GM19239 (cell line): ENCODE measurements at regions not wholly inside any gene's neighbourhood (a gene's known extent, or its start where the extent isn't known, plus 50 kb on each side); places are given as distances from the start of the nearest gene placed in this dataset.

Experiments used
- DNase-seq: peaks from one replicate; pipeline ENCODE4 v3.0.0; 2011; ENCODE audit warnings: low spot score; ENCODE audit not compliant: insufficient read length
- FAIRE-seq: peaks from 2 replicates; lab custom pipeline; 2011; peaks lifted over from hg19 to GRCh38; lab: Jason Lieb, UNC

- no peak for FAIRE-seq
- DNase-seq, result no peak
These were observed 56.4 kb downstream of the CD24 start for GRCh38 chr6:106918115-106918514.

- no peak for FAIRE-seq
- no peak for DNase-seq
These were observed 57.6 kb downstream of the CD24 start for GRCh38 chr6:106916891-106917290.

- FAIRE-seq, result no peak
These were observed 60.8 kb downstream of the CD24 start for GRCh38 chr6:106913676-106914280.

GRCh38 chr6:106913111-106913510 is 61.4 kb downstream of the CD24 start:
- DNase-seq (no peak), FAIRE-seq (no peak)

More at GRCh38 chr6:106913676-106914280, 60.8 kb downstream of the CD24 start:
- DNase-seq, result no peak

GRCh38 chr6:106912091-106912490 is 62.4 kb downstream of the CD24 start:
- no peak for FAIRE-seq
- no peak for DNase-seq

GRCh38 chr6:106910999-106911949 is 63.3 kb downstream of the CD24 start:
- DNase-seq (no peak), FAIRE-seq (no peak)

- DNase-seq (no peak), FAIRE-seq (no peak)
These were observed 66.1 kb downstream of the CD24 start for GRCh38 chr6:106908386-106908840.

GRCh38 chr6:106907754-106908153 is 66.8 kb downstream of the CD24 start:
- FAIRE-seq (no peak), DNase-seq (no peak)

GRCh38 chr6:106906232-106906631 is 68.3 kb downstream of the CD24 start:
- DNase-seq (no peak), FAIRE-seq (no peak)

GRCh38 chr6:106903299-106903698 is 71.2 kb downstream of the CD24 start:
- no peak for DNase-seq
- FAIRE-seq, result no peak

- no peak for FAIRE-seq
- no peak for DNase-seq
These were observed 73.5 kb downstream of the CD24 start for GRCh38 chr6:106901062-106901461.

- DNase-seq (no peak), FAIRE-seq (no peak)
These were observed 74.8 kb downstream of the CD24 start for GRCh38 chr6:106899697-106900096.

- DNase-seq (no peak), FAIRE-seq (no peak)
These were observed 76.9 kb downstream of the CD24 start for GRCh38 chr6:106897580-106897979.

GRCh38 chr6:106895703-106896040 is 78.9 kb downstream of the CD24 start:
- no peak for FAIRE-seq
- no peak for DNase-seq

GRCh38 chr6:106894978-106895702 is 79.4 kb downstream of the CD24 start:
- DNase-seq (no peak), FAIRE-seq (no peak)

- no peak for FAIRE-seq
These were observed 82.3 kb downstream of the CD24 start for GRCh38 chr6:106892186-106892585.

GRCh38 chr6:106890447-106890846 is 84.1 kb downstream of the CD24 start:
- FAIRE-seq, result no peak

More at GRCh38 chr6:106892186-106892585, 82.3 kb downstream of the CD24 start:
- DNase-seq, result no peak

GRCh38 chr6:106889692-106890091 is 84.8 kb downstream of the CD24 start:
- FAIRE-seq (no peak), DNase-seq (no peak)

More at GRCh38 chr6:106890447-106890846, 84.1 kb downstream of the CD24 start:
- no peak for DNase-seq

GRCh38 chr6:106886922-106887797 is 87.4 kb downstream of the CD24 start:
- no peak for DNase-seq

More at GRCh38 chr6:106886922-106887797, 87.4 kb downstream of the CD24 start:
- FAIRE-seq, result no peak
